ENCODE measurements at regions not wholly inside any gene's neighbourhood (a gene's known extent, or its start where the extent isn't known, plus 50 kb on each side); places are given as distances from the start of the nearest gene placed in this dataset.

DNA sequence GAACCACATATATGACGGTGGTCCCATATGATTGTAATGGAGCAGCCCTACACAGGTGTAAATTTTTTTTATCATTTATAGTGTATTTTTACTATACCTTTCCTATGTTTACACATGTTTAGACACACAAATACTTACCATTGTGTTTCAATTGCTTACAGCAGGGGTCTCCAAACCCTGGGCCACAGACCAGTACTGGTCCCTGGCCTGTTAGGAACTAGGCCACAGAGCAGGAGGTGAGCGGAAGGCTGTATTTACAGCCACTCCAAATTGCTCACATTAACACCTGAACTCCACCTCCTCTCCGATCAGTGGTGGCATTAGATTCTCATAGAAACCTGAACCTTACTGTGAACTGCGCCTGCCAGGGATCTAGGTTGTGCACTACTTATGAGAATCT, 201.8 kb upstream of the NDST4 start:
- no peak for TF ChIP-seq USF2 (IDR thresholded peaks at IDR 0.05; ENCODE audit: borderline replicate concordance, low read depth, low read length)
- no peak for TF ChIP-seq MXI1 (IDR thresholded peaks at IDR 0.05; ENCODE audit: low read depth, low read length)
- TF ChIP-seq NRF1 (IDR thresholded peaks at IDR 0.05; ENCODE audit: low read depth, low read length) = no peak
- no peak for TF ChIP-seq POLR2AphosphoS5 (IDR thresholded peaks at IDR 0.05; ENCODE audit: low read depth, low read length)
- TF ChIP-seq CTCF (IDR thresholded peaks at IDR 0.05) = no peak
- no peak for TF ChIP-seq SIN3A (IDR thresholded peaks at IDR 0.05; ENCODE audit: borderline replicate concordance, low read depth, low read length)
- no peak for TF ChIP-seq CHD2 (IDR thresholded peaks at IDR 0.05; ENCODE audit: low read length, partially characterized antibody)
- no peak for TF ChIP-seq PBX3 (IDR thresholded peaks at IDR 0.05)
- no peak for TF ChIP-seq SMC3 (IDR thresholded peaks at IDR 0.05; ENCODE audit: low read depth, low read length)
- no peak for TF ChIP-seq RAD21 (IDR thresholded peaks at IDR 0.05; ENCODE audit: low read length)
- no peak for TF ChIP-seq TAF1 (IDR thresholded peaks at IDR 0.05; ENCODE audit: borderline replicate concordance, low read depth, low read length)
- no peak for TF ChIP-seq MEF2A (IDR thresholded peaks at IDR 0.05; ENCODE audit: borderline replicate concordance, low read depth)
- TF ChIP-seq MAX (IDR thresholded peaks at IDR 0.05; ENCODE audit: low read depth) = no peak
- TF ChIP-seq EZH2phosphoT487 (IDR thresholded peaks at IDR 0.05; ENCODE audit: borderline replicate concordance, low read depth) = no peak
